ENCODE measurements at regions not wholly inside any gene's neighbourhood (a gene's known extent, or its start where the extent isn't known, plus 50 kb on each side); places are given as distances from the start of the nearest gene placed in this dataset.

DNA sequence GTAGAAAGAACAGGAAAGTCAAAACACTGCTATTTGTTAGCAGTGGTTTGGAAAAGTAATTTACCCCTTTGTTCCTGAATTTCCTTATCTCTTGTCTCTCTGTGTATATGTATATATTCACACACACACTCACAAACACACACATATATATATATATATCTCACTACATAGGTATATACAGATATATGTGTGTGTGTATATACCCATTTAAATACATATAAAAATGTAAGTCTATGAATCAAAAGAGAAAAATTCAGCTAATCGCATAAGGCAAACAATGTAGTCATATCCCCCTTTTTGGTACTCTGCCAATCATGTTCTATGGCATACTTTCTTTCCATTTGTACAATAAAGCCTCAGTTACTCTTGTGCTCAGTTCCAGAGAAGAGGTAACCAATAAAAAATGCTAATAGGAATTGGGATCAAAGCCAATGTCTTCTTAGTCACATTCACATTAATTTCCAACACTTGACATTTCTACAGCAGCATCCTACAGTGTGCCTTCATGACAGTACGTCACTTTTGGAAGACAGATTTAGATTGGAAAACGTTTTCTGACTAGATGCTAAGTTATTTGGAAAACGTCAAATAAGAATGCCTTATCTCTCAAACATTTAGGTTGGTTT lies 94.6 kb downstream of the MC4R start:
- H3K4me1 ChIP-seq, result no peaks in the 10 kb centered on the region
- H3K36me3 ChIP-seq, result no peaks in the 10 kb centered on the region
- no peak for DNase-seq (ENCODE audit: low spot score in 2 of 2)
- H3K27me3 ChIP-seq, result no peaks in the 10 kb centered on the region
- intact Hi-C loops (cut with DNase I; ENCODE audit: low total_unique reads), result no loop called here
- H3K4me3 ChIP-seq, result no peak overlapping the region
- peaks cover 0 to 6% of the 10 kb centered on the region in 2 donors for H3K9me3 ChIP-seq
- no peak for TF ChIP-seq POLR2A (IDR thresholded peaks at IDR 0.05)
- TF ChIP-seq, protein P1, sequence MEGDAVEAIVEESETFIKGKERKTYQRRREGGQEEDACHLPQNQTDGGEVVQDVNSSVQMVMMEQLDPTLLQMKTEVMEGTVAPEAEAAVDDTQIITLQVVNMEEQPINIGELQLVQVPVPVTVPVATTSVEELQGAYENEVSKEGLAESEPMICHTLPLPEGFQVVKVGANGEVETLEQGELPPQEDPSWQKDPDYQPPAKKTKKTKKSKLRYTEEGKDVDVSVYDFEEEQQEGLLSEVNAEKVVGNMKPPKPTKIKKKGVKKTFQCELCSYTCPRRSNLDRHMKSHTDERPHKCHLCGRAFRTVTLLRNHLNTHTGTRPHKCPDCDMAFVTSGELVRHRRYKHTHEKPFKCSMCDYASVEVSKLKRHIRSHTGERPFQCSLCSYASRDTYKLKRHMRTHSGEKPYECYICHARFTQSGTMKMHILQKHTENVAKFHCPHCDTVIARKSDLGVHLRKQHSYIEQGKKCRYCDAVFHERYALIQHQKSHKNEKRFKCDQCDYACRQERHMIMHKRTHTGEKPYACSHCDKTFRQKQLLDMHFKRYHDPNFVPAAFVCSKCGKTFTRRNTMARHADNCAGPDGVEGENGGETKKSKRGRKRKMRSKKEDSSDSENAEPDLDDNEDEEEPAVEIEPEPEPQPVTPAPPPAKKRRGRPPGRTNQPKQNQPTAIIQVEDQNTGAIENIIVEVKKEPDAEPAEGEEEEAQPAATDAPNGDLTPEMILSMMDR (IDR thresholded peaks at IDR 0.05), result no peak
- TF ChIP-seq POLR2AphosphoS5 (IDR thresholded peaks at IDR 0.05), result no peak
- H3K27ac ChIP-seq, result no peak overlapping the region

DNA sequence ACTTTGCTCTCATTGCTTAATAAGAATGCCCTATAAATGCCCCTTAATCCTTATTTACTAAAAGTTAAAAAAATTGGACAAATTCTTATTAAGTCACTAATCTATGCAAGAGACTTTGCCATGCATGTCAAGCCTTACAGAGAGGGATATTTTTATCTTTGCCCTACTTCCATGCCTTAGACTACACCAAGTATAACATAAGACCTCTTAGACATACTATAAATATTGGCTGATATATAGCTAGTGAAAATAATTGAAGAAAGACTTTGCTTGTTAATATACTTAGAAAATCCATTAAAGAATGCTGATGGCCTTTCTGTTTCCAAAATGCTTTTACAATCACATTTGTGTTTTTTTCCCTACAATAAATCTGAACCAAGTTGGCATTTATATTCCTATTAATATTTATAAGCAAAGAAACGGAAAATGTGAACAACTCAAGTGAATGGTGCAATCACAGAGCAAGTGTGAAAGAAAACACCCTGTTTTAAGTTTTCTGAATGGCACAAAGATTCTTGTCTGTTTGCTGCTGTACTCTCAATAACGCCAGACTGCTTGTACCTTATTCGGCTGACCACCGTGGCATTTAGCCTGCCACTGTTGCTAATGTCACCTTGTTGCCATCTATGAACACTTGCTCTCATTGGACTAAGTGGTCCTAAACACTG lies 105.0 kb downstream of the MC4R start:
- intact Hi-C loops (cut with DNase I; ENCODE audit: low total_unique reads), result no loop called here
- Histone ChIP-seq H3K36me3 (no peaks in the 10 kb centered on the region), H3K27ac (no peak overlapping the region), H3K27me3 (no peaks in the 10 kb centered on the region), H3K4me3 (no peak overlapping the region), H3K9me3 (peaks cover 3 to 12% of the 10 kb centered on the region in 2 donors), H3K4me1 (no peaks in the 10 kb centered on the region)
- no peak for TF ChIP-seq POLR2AphosphoS5 (IDR thresholded peaks at IDR 0.05)
- no peak for TF ChIP-seq POLR2A (IDR thresholded peaks at IDR 0.05)
- TF ChIP-seq, protein P1 (IDR thresholded peaks at IDR 0.05), result no peak
- no peak for DNase-seq (ENCODE audit: low spot score in 2 of 2)

DNA sequence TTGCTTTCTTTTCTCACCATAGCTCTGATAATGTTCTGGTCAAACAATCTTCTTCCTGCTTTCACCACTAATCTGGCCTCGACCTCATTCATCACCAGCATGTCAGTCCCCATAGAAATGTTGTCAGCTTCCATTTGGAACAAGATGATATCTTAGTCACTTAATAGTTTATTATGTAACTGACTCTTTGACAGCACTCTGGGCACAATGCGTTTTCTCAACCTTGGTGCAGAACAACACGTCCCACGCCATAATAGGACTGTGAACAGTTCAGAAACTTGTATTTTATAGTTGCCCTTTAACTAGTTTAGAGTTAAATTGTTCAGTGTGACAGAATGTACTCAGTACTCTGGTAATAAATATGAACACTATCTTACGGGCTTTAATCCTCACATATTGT lies 106.0 kb downstream of the MC4R start:
- intact Hi-C loops (cut with DNase I; ENCODE audit: low total_unique reads), result no loop called here
- H3K27ac ChIP-seq, result no peak overlapping the region

DNA sequence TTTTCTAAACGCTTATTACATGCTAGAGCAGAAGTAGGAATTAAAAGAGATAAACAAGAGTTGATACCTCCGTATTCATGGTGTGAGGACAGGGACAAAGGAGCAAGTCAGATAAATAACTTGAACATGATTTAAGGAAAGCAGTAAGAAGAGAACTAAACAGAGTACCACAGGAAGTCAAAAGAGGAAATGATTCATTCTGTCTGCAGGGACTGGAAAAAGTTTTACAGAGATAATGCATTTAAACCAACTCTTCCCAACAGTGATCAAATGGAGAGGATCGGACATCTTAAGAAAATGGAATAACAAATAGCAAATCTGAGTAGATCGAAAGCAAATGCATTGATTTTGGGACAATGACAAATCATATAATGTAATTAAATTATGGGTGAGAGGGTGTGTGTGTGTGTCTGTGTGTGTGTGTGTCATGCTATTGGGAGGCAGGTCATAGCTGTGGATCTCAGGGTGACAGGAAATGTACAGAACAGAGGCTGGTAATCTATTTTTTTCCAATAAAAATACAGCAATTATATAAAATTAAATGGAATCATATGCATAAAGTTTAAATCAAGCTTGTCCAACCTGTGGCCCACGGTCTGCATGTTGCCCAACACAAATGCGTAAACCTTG lies 113.4 kb downstream of the MC4R start:
- no peak for TF ChIP-seq POLR2A (IDR thresholded peaks at IDR 0.05)
- TF ChIP-seq, protein P1 (IDR thresholded peaks at IDR 0.05), result no peak
- no peak for TF ChIP-seq POLR2AphosphoS5 (IDR thresholded peaks at IDR 0.05)
- intact Hi-C loops (cut with DNase I; ENCODE audit: low total_unique reads), result no loop called here

More for the DNA sequence above, 106.0 kb downstream of the MC4R start:
- Histone ChIP-seq H3K36me3 (no peaks in the 10 kb centered on the region), H3K4me1 (no peaks in the 10 kb centered on the region), H3K9me3 (peaks cover under 1 to 7% of the 10 kb centered on the region in 2 donors), H3K27me3 (no peaks in the 10 kb centered on the region), H3K4me3 (no peak overlapping the region)
- TF ChIP-seq, protein P1 (IDR thresholded peaks at IDR 0.05), result no peak
- TF ChIP-seq POLR2AphosphoS5 (IDR thresholded peaks at IDR 0.05) (no peak), POLR2A (IDR thresholded peaks at IDR 0.05) (no peak)
- DNase-seq (ENCODE audit: low spot score in 2 of 2), result no peak

DNA sequence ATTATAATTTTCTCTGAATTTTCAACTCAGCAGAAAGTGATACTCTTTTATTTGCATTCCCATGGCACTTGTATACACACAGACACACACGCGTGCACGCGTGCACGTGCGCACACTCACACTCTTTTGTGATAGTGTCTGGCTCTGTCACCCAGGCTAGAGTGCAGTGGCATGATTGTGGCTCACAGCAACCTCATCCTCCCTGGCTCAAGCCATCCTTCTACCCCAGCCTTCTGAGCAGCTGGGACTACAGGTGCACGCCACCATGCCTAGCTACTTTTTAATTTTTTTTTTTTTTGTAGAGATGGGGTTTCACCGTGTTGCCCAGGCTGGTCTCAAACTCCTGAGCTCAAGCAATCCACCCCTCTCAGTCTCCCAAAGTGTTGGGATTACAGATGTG lies 123.2 kb downstream of the MC4R start:
- H3K27ac ChIP-seq, result no peak overlapping the region
- H3K4me1 ChIP-seq, result no peaks in the 10 kb centered on the region
- intact Hi-C loops (cut with DNase I; ENCODE audit: low total_unique reads), result no loop called here
- H3K36me3 ChIP-seq, result no peaks in the 10 kb centered on the region
- H3K9me3 ChIP-seq, result no peaks in the 10 kb centered on the region
- no peak overlapping the region for H3K4me3 ChIP-seq
- H3K27me3 ChIP-seq, result no peaks in the 10 kb centered on the region
- no peak for DNase-seq (ENCODE audit: low spot score in 2 of 2)
- TF ChIP-seq POLR2AphosphoS5 (IDR thresholded peaks at IDR 0.05), result no peak
- TF ChIP-seq, protein P1 (IDR thresholded peaks at IDR 0.05), result no peak
- TF ChIP-seq POLR2A (IDR thresholded peaks at IDR 0.05), result no peak

More for the DNA sequence above, 113.4 kb downstream of the MC4R start:
- Histone ChIP-seq H3K27ac (no peak overlapping the region), H3K27me3 (no peaks in the 10 kb centered on the region), H3K36me3 (no peaks in the 10 kb centered on the region), H3K4me1 (no peaks in the 10 kb centered on the region), H3K4me3 (no peak overlapping the region), H3K9me3 (no peaks in the 10 kb centered on the region)
- no peak for DNase-seq (ENCODE audit: low spot score in 2 of 2)

All from breast epithelium (tissue), 4 donors.